COLO829 (cell line): ENCODE measurements at regions not wholly inside any gene's neighbourhood (a gene's known extent, or its start where the extent isn't known, plus 50 kb on each side); places are given as distances from the start of the nearest gene placed in this dataset.

Experiments
- DNase-seq: peaks from one replicate; pipeline ENCODE4 v3.0.0; 2012; ENCODE audit warnings: low spot score

DNA sequence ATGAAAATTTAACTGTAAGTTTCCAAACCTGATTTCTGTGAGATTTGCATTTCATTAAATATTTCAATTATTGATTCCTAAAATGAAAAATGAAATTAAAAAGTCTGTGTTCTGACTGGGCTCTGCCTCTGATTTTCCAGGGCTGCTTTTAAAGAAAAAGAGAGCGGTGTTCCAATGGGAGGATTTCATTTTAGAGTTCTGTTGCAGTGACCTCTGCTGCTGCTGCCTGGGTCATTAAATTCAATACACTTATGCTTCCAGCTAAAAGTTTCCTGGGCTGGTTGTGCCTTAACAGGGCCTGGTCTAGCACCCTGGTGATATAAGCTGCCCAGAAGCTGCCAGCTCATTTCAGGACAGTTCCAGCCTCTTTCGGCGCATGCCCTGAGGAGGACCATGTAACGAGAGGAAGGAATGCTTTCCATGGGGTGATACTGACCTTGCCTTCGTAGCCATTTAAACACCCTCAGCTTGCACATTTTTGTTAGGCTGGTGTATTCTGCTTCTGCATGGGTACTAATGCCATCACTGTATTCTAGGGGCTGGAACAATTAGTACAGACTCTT, 93.3 kb downstream of the TMEM174 start:
- DNase-seq, result no peak

DNA sequence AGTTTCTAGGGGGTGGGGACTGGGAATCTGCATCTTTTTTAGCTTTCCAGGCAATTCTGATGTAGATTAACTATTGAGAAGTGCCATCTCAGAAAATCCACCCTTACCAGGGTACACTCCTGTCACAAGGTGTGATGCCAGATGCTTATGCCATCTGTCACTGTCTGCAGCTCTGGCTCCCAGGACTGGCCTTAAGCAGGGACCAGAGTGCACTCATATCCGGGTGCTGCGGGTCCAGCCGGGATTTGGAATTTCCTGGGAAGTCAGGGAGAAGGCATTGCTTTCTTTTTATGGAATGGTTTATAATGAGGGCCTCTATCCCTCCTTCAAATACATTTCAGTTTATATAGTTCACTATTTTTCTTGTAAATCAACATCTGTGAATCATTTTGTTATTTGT, 92.6 kb downstream of the TMEM174 start:
- no peak for DNase-seq

DNA sequence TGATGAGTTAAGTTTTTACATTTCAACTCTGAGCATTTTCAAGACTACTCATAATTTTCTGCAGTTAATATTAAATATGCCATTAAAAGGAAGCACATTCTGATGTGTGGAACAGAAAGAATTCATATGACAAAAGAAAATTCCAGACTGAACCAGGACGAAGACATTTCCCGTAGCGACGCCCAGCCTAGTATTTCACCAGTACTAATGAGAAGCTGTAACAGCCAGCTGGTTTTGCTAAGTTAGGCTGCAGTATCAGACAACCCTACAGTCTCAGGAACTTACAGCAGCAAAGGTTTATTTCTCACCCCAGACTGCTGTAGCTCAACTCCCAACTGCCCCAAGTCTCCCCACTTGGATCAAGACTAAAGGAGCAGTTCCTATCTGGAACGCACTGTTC, 91.6 kb downstream of the TMEM174 start:
- no peak for DNase-seq

GRCh38 chr5:73263001-73263710, 90.2 kb downstream of the TMEM174 start:
- no peak for DNase-seq

- DNase-seq, result no peak
Measured at GRCh38 chr5:73256862-73257261, 83.9 kb downstream of the TMEM174 start.

GRCh38 chr5:73256462-73256861, 83.5 kb downstream of the TMEM174 start:
- DNase-seq, result no peak

- DNase-seq, result no peak
Measured at GRCh38 chr5:73256012-73256411, 83.0 kb downstream of the TMEM174 start.

GRCh38 chr5:73254642-73255041, 81.6 kb downstream of the TMEM174 start:
- no peak for DNase-seq

GRCh38 chr5:73253047-73253660, 80.2 kb downstream of the TMEM174 start:
- DNase-seq, result no peak

DNA sequence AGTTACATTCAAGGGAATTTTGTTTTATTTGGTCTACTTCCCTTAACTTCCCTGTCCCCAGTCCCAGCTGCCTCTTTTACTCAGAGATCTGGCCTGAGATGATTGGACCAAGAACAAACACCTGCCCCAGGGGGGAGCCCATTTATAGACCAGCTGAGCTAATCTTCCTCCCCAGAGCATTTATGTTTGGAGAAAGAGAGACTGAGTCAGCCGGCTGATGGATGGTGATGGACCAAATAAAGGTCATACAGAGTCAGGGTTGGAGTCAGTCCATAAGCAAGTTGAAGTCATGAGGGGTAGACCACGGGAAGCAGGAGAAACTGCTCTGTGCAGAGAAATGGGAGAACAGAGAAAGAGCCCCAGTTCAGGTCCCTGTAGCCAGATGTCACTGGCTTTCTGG, 77.7 kb downstream of the TMEM174 start:
- DNase-seq, result no peak

DNA sequence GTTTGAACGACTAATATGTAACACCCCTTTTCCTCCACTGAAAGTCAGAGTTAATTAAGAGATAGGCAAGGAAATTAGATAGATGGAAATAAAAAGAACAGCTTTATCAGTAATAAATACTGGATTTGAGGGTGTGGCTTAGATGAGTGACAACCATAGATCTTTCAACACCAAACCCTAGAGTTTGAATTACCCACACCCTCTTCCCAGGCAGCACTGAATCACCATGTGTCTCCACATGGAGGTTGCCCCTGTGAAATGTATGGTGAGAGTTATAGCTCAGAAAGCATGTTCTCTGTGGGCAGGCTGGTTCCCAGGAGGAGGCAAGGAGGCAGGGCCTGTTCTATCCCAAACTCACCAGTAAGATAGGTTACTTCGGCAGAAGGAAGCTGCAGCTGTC, 69.7 kb downstream of the TMEM174 start:
- DNase-seq, result no peak

DNA sequence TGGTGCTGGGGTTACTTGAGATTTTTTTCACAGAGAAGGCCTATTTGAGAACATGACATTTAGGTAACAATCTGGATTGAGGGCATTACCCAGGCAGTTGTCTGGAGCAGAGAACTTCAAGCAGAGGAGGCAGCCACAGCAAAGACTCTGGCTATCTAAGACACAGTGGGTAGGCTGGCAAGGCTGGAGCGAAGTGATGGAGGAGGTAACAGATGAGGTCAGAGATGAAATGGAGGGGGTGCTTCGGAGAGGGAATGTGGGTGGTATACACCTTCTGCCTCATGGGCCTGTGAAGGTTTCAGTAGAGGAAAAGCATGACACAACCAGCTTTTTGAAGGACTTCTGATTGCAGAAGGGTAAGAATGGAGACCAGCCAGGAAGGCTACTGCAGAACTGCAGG, 65.9 kb downstream of the TMEM174 start:
- DNase-seq, result no peak

DNA sequence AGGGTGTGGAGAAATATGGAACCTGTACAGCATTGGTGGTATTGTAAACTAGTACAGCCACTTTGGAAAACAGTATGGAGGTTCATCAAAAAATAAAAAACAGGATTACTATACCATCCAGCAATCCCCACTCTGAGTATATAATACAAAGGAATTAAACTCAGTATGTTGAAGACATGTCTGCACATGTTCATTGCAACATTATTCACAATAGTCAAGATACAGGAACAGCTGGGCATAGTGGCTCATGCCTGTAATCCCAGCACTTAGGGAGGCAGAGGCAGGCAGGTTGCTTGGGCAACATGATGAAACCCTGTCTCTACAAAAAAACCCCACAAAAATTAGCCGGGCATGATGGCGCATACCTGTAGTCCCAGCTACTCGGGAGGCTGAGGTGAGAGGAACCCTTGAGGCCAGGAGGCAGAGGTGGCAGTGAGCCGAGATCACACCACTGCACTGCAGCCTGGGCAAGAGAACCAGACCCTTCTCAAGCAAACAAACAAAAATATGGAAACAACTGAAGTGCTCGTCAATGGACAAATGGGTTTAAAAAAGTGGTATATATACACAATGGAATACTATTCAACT, 63.6 kb downstream of the TMEM174 start:
- no peak for DNase-seq

DNA sequence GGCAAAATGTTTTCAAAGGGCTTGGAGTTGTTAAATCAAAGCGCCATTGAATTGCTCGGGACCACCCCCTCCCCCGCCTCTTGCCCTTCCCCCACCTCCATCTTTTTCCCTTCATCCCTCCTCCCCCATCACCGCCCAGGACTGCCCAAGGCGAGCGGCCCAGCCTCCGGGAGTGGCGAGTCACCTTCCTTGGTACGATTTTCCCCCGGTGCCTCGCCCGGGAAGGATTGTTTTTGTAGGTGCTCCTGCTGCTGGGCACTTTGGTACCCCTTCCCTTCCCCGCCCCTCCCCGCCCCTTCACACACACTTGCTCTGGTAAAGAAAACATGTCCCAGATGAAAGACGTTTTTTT, 61.2 kb downstream of the TMEM174 start:
- DNase-seq, result no peak

DNA sequence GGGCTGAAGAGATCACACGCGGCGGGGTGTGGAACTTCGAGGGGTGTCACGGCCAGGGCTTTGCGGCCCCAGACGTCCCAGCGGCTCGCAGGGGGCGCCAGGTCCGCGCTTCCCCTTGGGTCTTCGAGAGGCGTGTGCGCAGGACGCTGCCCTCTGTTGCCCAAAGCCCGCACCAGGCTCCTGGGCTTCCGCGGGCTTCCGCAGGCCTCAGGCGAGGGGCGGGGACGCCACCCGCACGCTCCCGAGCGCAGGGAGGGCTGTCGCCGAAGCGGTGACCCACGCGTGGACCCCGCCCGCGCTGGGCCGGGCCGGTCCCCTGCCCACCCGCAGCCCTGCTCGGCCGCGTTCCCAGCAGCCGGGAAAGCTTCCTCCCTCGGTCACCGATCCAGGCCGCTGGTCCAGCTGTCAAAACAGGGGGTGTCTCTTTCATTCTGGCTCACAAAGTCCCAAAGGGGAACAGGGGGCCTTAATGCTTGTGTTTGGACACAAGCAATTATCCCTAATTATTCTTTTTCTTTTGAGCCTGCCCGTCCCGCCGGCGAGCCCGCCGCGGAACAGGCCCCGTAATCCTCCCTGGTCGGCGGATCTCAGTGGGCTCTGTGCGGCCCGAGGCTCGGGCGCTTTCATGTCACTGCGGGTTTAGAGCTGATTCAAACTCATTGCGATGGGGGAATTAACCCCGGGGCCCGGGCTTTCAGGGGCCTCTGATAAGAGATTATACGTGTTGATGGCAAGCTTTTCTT, 60.6 kb downstream of the TMEM174 start:
- DNase-seq, result no peak

GRCh38 chr5:73233053-73233460, 60.1 kb downstream of the TMEM174 start:
- no peak for DNase-seq

- DNase-seq, result no peak
Measured at GRCh38 chr5:73232266-73233041, 59.5 kb downstream of the TMEM174 start.

- DNase-seq, result no peak
Measured at GRCh38 chr5:73231246-73231778, 58.3 kb downstream of the TMEM174 start.

GRCh38 chr5:73230264-73231245, 57.6 kb downstream of the TMEM174 start:
- no peak for DNase-seq

DNA sequence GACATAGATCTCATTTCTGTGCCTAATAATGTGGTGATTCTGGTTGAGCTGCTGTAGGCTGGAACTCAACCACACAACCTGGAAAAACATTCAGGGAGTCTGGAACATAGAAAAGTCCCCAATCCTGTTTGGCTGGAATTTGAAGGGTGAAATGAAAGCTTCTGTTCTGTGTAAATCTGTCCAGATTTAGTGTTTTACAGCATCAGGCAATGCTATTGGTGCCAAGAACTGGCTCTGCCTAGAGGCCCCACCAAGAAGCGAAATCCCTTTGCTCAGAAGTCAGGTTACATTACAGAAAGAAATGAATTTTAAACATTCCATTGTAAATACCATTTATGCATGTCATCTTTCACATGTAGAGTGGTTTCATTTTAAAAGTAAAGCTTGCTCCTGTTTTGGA, 56.3 kb downstream of the TMEM174 start:
- no peak for DNase-seq
